Forelimb muscle (tissue), 1 donor: ENCODE measurements at regions not wholly inside any gene's neighbourhood (a gene's known extent, or its start where the extent isn't known, plus 50 kb on each side); places are given as distances from the start of the nearest gene placed in this dataset.

ENCODE experiments used
- DNase-seq: peaks from one replicate; pipeline ENCODE4 v3.0.0-alpha.2; 2013; ENCODE audit warnings: low read depth

DNA sequence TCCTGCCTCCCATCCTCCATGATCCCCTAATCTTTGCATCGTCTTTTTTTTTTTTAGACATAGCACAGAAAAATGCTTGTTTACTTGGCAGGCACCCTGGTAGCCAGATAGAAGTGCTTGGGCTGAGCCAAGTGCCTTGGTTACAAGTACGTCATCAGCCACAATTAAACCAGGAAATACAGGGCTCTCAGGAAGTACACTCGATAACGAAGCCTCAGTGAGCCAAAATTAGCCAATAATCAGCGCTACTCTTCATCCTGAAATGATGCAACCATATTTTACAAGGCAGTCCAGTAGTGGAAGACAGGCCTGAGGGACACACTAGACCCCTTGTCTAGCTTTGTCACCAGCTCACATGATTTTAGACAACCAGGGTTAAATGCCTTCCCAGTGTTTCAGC, 194.0 kb upstream of the NBEA start:
- no peak for DNase-seq

DNA sequence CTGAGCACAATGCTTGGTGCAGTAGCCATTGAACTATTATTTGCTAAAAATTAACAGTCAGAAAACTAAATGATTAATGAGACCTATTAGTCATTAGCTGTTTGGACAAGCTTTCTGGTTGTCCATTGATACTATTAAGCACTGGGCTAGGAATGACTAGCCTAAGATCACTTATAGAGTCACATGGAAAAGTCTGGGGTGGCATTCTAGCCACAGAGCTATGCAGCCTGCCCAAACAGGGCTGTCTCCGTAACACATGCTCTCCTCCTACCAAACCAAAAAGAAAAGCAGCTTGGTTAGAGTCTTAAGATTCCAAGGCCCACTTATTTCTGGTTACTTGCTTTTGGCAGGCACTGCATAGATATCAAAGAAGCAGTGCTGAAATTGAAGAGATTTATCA, 193.5 kb upstream of the NBEA start:
- DNase-seq, result no peak

DNA sequence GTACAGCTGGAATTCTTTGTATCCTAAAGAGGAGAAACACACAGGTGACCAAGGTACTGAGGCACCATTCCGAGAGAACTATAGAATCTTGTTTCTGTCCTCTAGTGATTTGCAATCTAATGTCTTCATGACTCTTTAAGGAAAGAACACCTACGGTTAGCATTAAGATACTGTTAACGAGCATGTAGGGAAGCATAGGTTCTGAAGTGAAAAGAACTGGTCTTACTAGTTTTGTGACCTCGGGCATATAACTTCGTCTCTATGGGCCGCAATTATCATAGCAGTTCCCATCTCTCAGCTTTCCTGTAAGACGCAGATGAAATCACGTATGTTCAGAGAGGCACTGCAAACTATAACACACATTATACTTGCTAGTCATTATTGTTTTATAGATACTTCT, 193.0 kb upstream of the NBEA start:
- DNase-seq, result no peak

DNA sequence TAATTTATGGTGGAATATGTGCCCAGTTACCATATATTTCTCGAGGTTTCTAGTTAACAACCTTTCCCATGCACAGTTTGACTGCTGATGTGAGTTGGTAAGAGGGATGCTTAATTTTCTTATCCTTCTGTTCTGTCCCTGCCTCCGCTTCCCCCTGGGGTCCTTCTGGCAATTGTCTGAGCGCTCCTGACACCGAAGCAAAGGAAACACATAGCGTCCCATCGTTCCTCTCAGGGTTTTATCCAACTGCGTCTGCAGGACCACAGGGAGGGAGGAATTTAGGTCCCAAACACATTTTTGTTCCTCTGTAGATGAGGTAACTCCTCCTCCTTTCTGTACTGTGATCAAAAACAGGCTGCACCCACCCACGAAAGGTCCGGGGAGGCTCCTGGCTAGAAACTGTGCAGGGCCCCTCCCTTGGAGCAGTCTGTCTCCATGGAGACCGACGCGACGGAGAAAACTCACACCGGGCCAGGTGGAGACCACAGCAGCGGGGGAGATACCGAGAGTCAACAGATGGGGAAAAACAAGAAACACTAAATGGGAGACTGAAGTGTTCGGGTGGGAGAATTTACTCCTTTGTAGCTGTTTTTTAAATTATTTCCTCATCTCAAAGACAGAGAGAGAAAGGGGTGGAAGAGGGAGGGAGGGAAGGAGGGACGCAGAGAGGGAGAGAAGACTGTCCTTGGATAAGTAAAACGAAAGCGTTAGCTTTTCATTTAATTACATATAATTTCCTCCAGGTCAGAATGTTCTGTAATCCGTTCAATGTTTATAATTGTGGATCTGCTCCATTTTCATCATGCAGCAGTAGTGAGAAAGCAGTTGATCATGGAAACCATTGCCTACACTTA, 191.8 kb upstream of the NBEA start:
- no peak for DNase-seq

DNA sequence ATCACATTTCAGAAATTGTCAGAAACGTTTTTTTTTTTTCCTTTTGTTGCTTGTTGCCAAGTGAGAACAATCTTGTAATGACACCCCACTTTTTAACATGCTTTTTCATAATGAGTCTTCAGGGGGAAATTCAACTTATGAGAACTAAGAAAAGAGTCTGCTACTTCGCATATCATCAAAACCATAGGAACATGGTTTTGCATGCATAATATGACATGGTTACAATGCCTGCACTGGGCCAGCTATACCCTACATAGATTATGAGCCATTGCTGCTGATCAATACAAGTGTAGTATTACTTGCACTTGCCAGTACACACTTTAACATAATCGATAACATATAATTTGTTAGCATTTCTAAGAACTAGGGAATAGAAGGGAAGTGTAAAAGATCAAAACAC, 191.0 kb upstream of the NBEA start:
- DNase-seq, result no peak

DNA sequence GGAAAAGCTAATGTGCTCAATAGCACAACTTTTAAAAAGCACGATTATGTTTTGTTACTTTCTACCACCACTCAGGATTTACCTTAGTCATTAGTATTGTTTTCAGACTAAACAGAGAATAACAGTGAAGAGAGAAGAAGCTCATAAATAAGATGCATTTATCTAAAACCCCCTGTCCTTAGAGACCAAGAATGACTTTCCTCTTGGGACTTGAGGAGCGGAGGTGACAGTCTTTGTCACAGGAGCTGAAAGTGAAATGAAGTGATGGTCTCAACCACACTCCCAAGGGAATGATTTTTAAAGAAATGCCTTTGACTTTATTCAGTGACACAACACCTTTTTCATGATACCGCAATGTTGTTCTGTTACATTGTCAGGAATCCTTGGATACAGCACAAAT, 190.6 kb upstream of the NBEA start:
- no peak for DNase-seq

DNA sequence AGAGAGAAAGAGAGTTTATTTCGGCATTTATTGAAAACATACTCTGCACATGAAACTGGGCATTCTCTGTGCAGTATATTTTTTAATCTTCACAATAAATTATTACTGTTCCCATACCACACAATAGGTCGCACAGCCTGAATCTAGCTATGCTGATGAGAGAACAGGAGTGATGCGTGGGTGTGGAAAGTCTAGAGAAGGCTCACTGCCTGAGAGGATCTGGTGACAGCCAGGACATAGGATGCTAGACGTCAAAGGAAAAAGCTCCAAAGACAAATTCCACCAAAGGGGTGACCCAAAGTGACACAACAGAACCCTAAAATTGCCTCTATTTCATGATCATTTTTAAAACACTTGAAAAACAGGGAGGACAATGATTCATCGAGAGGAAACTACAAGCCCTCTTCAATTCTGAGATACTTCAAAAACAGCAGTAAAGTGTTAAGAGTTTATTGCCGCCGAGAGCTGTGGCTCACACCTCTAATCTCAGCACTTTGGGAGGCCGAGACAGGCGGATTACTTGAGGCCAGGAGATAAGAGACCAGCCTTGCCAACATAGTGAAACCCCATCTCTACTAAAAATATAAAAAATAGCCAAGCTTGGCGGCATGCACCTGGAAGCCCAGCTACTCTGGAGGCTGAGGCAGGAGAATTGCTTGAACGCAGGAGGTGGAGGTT, 189.6 kb upstream of the NBEA start:
- DNase-seq, result no peak

DNA sequence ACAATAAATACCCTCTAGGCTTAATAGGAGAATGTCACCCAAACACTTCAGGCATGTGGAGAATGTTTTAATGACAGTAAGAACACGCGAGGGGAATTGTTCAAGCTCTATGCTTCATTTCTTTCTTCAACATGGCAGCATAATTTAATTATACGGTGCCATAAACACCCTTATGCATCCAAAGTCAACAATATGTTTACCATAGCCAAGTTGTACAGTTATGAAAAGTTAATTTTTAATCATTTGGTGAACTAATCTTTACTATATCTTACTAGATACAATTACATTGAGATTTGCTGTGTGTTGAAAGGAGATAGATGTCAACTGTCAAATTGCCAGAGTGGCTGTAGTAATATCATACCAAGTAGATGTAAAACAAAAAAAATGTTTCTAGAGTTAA, 185.9 kb upstream of the NBEA start:
- DNase-seq, result no peak

DNA sequence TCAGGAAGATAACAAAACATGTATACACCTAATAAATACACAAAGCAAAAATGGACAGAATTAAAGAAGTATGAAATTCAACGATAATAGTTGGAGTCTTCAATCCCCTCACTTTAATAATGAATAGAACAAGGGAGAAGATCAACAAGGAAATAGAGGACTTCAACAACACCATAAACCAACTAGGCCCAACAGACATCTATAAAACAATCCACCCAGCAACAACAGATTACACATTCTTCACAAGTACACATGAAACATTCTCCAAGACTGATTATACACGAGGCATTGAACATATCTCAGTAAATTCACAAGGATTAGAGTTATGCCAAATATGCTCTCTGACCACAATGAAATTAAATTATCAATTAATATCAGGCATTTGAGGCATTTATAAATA, 185.5 kb upstream of the NBEA start:
- no peak for DNase-seq

DNA sequence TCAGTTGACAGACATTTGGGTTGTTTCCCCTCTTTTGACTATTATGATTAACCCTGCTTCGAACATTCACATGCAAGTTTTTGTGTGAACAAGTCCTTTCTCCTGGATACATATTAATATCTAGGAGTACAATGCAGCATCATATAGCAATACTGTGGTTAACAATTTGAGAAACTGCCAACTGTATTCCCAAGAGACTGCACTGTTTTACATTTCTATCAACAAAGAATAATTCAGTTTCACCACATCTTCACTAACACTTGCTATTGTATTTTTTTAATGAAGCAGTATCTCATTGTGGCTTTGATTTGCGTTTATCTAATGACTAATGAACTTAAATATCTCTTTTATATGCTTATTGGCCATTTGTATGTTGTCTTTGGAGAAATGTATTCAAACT, 184.6 kb upstream of the NBEA start:
- no peak for DNase-seq

DNA sequence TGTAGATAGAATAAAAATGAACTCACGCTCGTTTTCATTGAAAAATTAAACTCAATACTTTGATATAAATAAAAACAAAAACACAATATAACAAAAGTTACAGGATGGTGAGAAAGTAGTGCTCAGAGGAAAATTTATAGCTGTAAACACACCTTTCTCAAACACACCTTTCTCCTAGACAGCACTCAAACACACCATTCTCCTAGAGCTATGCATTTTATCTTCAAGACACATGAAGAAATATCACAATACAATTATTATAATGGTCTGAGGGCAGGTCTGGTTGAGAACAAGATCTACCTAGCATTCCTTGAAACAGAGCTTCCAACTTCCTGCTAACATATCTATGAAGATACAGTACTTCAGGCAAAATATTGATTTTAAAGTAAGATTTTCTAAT, 183.4 kb upstream of the NBEA start:
- no peak for DNase-seq

DNA sequence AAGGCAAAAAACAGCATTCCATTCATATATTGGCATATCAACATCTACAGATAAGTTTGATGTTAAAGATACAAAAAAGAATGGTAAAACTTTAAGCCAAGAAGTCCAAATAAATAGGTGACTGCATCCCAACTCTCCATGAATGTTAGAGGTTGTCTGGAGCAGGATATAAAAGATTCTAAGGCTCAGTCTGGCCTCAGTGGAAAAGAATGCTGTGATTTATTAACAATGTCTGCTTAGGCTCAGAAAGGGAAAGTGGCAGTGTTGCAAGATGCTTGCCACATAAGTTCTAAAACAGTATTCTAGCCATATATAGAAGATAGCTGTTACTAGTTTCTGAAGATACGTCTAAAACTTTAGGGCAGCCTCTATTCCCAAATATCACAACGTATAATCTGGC, 179.8 kb upstream of the NBEA start:
- no peak for DNase-seq

DNA sequence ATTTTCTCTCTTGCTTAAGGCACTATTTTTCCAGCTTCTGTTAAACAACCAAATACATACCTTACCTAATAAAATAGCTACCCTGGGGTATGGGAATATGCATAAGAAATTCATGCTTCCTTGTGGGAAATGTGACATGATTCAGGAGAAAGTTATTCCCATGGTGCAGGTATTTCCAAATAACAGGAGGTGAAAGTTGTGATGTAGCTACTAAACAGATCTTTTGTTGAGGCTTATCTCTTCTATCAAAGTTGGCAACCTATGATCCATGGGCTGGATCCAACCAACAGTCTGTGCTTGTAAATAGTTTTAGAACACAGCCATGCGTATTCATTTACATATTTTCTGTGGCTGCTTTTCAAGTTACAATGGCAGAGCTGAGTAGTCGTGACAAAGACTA, 177.8 kb upstream of the NBEA start:
- DNase-seq, result no peak

DNA sequence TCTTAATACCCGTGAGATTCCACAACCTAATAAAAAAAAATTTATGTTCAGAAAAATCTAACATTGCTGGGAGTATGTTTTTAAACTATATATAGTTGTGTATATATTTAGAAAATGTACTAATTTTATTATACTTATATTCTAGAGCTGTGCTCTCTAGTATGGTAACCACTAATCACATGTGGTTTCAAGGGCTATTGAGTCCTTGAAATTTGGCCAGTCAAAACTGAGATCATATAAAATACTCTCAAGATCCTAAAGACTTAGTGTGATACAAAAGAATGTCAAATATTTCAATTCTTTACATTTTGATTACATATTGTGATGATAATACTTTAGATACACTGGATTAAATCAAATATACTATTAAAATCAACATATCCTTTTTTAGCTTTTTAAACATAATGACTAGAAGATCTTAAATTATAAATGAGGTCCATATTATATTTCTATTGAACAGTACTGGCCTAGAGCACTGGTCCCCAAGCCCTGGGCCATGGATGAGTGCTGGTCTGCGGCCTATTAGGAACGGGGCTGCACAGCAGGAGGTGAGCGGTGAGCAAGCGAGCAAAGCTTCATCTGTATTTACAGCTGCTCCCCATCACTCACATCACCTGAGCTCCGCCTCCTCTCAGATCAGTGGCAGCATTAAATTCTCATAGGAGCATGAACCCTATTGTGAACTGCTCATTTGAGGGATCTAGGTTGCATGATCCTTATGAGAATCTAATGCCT, 176.5 kb upstream of the NBEA start:
- DNase-seq, result no peak

DNA sequence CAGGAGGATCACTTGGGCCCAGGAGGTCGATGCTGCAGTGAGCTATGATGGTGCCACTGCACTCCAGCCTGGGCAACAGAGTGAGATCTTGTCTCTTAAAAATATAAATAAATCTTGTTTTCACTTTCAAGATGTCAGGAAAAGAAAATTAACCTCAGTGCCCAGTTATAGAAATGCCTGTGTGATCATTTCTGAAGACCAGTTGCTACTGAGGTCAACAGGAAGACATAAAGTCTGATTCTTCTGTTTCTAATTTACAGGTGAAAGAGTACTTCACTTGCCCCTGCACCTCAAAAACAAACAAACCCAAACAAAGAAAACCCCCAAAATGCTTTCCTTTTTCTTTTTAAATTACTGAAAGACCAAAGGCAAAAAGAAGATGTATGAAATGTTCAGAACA, 174.3 kb upstream of the NBEA start:
- DNase-seq, result no peak

DNA sequence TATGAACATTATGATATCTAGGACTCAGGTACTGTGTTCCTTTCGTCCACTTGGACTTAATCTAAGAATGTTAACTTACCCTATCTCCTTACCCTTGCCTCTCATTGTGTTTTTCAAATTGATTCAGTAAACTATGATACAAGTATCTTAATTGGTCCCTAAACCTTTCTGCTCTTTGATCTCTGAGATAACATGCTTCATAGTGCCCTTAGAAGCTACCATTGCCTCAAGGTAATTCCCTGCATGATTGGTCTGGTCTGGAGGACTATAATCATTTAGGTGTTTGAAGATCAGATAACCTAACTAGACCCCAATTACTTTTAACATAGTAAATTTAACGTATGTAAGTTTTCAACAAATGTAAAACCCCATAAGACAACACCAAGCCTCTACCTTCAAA, 169.9 kb upstream of the NBEA start:
- no peak for DNase-seq

DNA sequence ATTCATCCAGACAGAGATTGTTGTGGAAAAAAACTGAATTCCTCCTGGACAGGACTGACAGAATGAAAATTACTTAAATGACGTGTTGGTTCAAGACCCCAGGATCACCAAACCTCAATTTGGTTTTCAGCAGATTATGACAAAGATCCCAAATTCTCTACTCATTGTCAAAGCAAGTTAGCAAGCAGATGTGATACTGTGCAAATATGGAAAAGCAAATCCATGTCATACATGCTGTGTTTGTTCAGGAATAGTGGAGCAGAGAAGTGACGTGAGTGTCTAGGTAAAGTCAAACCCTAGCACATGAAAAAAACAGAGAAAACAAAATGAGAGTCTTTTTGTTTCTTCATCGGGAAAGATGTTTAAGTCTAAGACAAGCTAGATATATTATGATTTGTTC, 169.2 kb upstream of the NBEA start:
- DNase-seq, result no peak

DNA sequence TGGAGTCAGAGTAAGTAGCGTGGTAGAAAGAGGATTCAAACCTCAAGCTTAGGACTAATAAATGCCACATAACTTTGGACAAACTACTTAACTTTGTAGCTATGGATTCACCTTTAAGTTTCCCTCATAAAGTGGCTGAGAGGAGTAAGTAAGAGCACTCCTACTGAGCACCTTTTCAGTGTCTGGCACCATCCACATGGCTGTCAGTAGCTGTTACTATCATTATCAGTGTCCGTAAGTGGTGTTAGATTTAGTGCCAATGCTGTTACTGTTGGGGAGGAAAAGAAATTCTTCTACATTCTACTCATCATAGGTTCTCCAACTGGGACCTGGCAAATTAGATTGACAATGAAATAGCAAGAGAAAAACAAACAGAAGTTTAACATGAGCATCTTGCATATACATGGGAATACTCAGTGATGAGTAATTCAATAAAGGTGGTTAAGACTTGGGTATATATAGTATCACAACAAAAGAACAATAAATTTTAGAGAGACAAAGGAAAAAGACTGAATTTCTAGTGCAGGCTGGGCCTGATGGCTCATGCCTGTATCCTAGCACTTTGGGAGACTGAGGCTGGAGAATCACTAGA, 165.6 kb upstream of the NBEA start:
- DNase-seq, result no peak

DNA sequence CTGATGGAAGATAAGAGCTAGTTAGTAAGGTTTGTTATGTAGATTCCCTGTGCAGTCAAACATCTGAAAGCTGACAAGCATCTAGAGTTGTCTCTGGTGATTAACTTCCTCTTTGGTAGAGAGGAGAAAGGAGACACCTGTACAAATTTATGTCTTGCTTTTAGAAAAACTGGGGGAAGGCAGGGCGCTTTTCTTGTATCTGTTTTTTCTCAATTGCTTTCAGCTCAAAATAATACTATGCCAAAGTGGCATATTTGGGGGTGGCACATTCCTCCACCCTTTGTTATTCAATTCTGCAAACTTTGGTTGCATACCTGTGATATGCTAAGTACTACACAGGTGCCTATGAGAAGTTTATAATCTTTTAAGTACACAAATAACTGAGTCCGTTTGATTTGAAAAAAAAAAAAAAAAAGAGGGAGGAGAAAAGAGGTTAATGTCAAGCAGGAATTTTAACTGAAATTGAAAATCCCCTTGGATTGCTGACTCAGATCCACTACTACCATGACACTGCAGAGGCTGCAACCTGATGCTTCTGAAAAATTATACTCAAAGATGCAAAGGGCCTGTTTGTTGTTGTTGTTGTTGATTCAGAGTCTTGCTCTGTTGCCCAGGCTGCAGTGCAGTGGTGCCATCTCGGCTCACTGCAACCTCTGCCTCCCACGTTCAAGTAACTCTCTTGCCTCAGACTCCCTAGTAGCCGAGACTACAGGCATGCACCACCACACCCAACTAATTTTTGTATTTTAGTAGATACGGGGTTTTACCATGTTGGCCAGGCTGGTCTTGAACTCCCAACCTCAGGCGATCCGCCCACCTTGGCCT, 164.8 kb upstream of the NBEA start:
- DNase-seq, result no peak

DNA sequence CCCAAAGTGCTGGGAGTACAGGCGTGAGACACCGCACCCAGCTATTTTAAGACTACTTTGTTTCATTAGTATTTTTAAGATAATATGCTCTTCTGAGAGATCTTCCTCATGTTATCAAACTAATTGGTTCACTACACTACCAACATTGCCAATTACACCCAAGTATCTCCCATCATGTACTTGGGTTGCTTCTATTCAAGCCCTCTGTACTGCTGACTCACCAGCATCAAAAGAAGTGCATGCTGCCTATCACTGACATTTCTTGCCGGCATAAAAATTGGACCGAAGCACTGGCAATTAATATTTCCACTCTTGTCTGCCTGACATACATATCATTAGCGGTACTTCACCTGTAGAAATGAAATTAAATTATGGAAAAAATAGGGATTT, 164.2 kb upstream of the NBEA start:
- DNase-seq, result no peak

DNA sequence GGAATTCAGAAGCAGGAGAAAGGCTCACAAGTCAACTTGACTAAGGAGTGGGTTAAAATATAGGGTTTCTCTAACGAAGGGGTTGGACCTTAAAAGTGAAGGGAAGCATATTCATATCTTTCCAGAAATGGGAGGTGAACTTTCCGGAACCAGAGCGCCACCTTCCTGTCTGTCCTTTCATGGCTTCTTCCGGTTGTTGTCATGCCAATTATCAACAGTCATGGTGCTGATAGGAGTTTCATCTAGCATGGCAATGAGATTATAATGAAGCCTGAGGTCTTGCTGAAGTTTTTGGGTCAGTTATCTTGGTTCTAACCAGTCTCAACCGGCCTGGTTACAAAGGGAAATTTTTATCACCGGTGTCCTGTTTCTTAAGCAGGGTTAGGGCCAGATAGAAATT, 162.9 kb upstream of the NBEA start:
- DNase-seq, result no peak

DNA sequence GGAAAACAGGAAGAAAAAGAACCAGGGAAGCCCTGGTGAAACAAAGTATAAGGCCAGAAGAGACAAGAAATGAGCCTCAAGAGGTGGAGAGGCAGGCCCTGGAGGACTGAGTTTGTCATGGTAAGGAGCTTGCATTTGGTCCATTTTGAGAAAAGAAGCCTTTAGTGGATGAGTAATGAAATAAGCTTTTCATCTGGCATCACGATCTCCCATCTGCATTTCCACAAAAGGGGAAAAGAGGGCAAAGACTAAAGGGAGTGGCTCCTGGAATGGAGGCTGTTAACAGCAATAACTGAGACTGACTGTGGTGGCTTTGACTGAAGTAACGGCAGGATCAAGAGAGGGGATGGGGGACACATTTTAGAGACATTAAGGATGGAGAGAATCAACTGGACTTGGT, 148.8 kb upstream of the NBEA start:
- DNase-seq, result no peak
